HepG2 (cell line): ENCODE measurements at regions not wholly inside any gene's neighbourhood (a gene's known extent, or its start where the extent isn't known, plus 50 kb on each side); places are given as distances from the start of the nearest gene placed in this dataset.

Experiments used
- ATAC-seq: fragments of 200-7000 bp; cut with Tn5 transposase; 3 replicates; pipeline ENCODE4 v1.9.1; 2020; ENCODE audit warnings: mild to moderate bottlenecking, moderate library complexity
- BruUV-seq: library from RNA; stranded (reverse); fragments of 400-500 nt; replicated peaks from 2 replicates; lab custom pipeline; 2021; lab: Mats Ljungman, UMichigan
- CTCF ChIA-PET: fragments of 300-600 bp; formaldehyde crosslinking; extraction: SDS; loops from one replicate; lab custom pipeline; 2021; ENCODE audit warnings: low total read pairs, inconsistent platforms, low intra/inter-chr PET ratio; lab: Yijun Ruan, JAX
- POLR2A ChIA-PET: fragments of 350-600 bp; sonication (Branson Sonifier 250); formaldehyde crosslinking; loops from one replicate; lab custom pipeline; 2020; ENCODE audit warnings: antibody characterized with exemption, inconsistent platforms; lab: Yijun Ruan, JAX
- DNase-seq: peaks from one replicate; pipeline ENCODE4 v3.0.0-alpha.2; 2015; ENCODE audit warnings: low spot score
- FAIRE-seq: peaks from 3 replicates; lab custom pipeline; 2011; peaks lifted over from hg19 to GRCh38; lab: Jason Lieb, UNC
- H2AFZ ChIP-seq: one replicate; pipeline ENCODE4 v1.6.1; 2011; ENCODE audit warnings: low read length, inconsistent platforms
- H3K27ac ChIP-seq: fragments of 300-600 bp; 3 replicates; pipeline ENCODE4 v1.8.0; 2011; ENCODE audit warnings: mixed run types, mild to moderate bottlenecking, mixed read lengths, low read length, inconsistent platforms; ENCODE audit not compliant: insufficient read depth; ENCODE audit errors: extremely low read length
- H3K27me3 ChIP-seq, 2 experiments: fragments of 200-600 bp in 1 of 2; 2 replicates in 1 of 2; 3 replicates in 1 of 2; pipeline versions ENCODE4 v1.6.0 to v1.8.0; 2011; ENCODE audit warnings: low read length in 2 of 2, mild to moderate bottlenecking in 2 of 2, moderate library complexity in 2 of 2, inconsistent platforms in 1 of 2; ENCODE audit not compliant: insufficient read depth in 2 of 2, control insufficient read depth in 1 of 2
- H3K36me3 ChIP-seq, 2 experiments: fragments of 200-600 bp in 1 of 2; replicated peaks in 1 of 2; 2 replicates in 1 of 2; 3 replicates in 1 of 2; pipeline versions ENCODE4 v1.5.1 to v1.8.0; 2011; ENCODE audit warnings: low read length in 2 of 2, inconsistent platforms in 1 of 2; ENCODE audit not compliant: insufficient read depth in 2 of 2, control insufficient read depth in 1 of 2
- H3K4me1 ChIP-seq: 2 replicates; pipeline ENCODE4 v1.5.1; 2012; ENCODE audit warnings: low read length, inconsistent platforms; ENCODE audit not compliant: insufficient read depth
- H3K4me2 ChIP-seq: 2 replicates; pipeline ENCODE4 v1.6.0; 2011; ENCODE audit warnings: low read depth, low read length, inconsistent platforms
- H3K4me3 ChIP-seq, 3 experiments: fragments of 200-600 bp in 1 of 3; sonication (generic), shearing (Covaris generic) in 1 of 3; replicated peaks in 1 of 3; 2 replicates each; pipeline ENCODE4 v1.5.1; 2011 to 2016; ENCODE audit warnings: low read length in 3 of 3, inconsistent platforms in 2 of 3, low read depth in 2 of 3, mild to moderate bottlenecking in 2 of 3, control low read depth in 1 of 3, mixed read lengths in 1 of 3; ENCODE audit not compliant: insufficient read depth in 1 of 3
- H3K79me2 ChIP-seq: one replicate; pipeline ENCODE4 v1.6.1; 2011; ENCODE audit warnings: low read length, inconsistent platforms; ENCODE audit not compliant: insufficient read depth
- H3K9ac ChIP-seq: 2 replicates; pipeline ENCODE4 v1.6.0; 2011; ENCODE audit warnings: mild to moderate bottlenecking, low read depth, low read length, inconsistent platforms; ENCODE audit not compliant: insufficient read depth
- H3K9me3 ChIP-seq: 2 replicates; pipeline ENCODE4 v1.5.1; 2012; ENCODE audit warnings: mild to moderate bottlenecking, low read length
- H4K20me1 ChIP-seq: 2 replicates; pipeline ENCODE4 v1.6.0; 2011; ENCODE audit warnings: inconsistent platforms, mild to moderate bottlenecking, low read length, moderate library complexity; ENCODE audit not compliant: insufficient read depth
- CHD4 ChIP-seq: fragments of 200-600 bp; sonication (generic); IDR thresholded peaks from 2 replicates; pipeline ENCODE4 v1.7.0; 2017; ENCODE audit warnings: mild to moderate bottlenecking, low read length, borderline replicate concordance
- FOXK1 ChIP-seq: sonication (generic); formaldehyde crosslinking; IDR thresholded peaks from 2 replicates; pipeline ENCODE4 v1.4.0; 2020; ENCODE audit warnings: low read depth, missing genetic modification reagents, borderline replicate concordance
- FOXO4 ChIP-seq: sonication (generic); formaldehyde crosslinking; conservative IDR thresholded peaks from 2 replicates; pipeline ENCODE4 v1.8.1; 2023; ENCODE audit warnings: missing genetic modification reagents
- GABPB1 ChIP-seq: IDR thresholded peaks from 2 replicates; pipeline ENCODE4 v1.6.1; 2016; ENCODE audit warnings: mild to moderate bottlenecking, missing genetic modification reagents, moderate library complexity, missing compliant biosample characterization
- GMEB1 ChIP-seq: sonication (generic); formaldehyde crosslinking; IDR thresholded peaks from 2 replicates; pipeline ENCODE4 v1.5.1; 2020; ENCODE audit warnings: missing genetic modification reagents, mild to moderate bottlenecking, borderline replicate concordance
- MEIS2 ChIP-seq: sonication (generic); formaldehyde crosslinking; IDR thresholded peaks from 2 replicates; pipeline ENCODE4 v1.9.0; 2021; ENCODE audit warnings: mild to moderate bottlenecking, missing genetic modification reagents
- NPAS2 ChIP-seq: sonication (generic); formaldehyde crosslinking; IDR thresholded peaks from 2 replicates; pipeline ENCODE4 v1.8.0; 2022; ENCODE audit warnings: mild to moderate bottlenecking, missing genetic modification reagents, borderline replicate concordance
- SMAD9 ChIP-seq: sonication (generic); formaldehyde crosslinking; IDR thresholded peaks from 2 replicates; pipeline ENCODE4 v1.5.1; 2020; ENCODE audit warnings: mild to moderate bottlenecking, missing genetic modification reagents
- SYNCRIP ChIP-seq: fragments of 200-400 bp; formaldehyde crosslinking; IDR thresholded peaks from 2 replicates; pipeline ENCODE4 v1.6.1; 2018; ENCODE audit warnings: mild to moderate bottlenecking, low read depth, low read length; ENCODE audit not compliant: insufficient read depth
- ZGPAT ChIP-seq: IDR thresholded peaks from 2 replicates; pipeline ENCODE4 v1.6.1; 2016; ENCODE audit warnings: mild to moderate bottlenecking
- ZKSCAN5 ChIP-seq: sonication (generic); formaldehyde crosslinking; IDR thresholded peaks from 2 replicates; pipeline ENCODE4 v1.5.1; 2020; ENCODE audit warnings: mild to moderate bottlenecking, missing genetic modification reagents
- ZNF619 ChIP-seq: sonication (generic); formaldehyde crosslinking; IDR thresholded peaks from 2 replicates; pipeline ENCODE4 v1.4.0; 2020; ENCODE audit warnings: mild to moderate bottlenecking, missing genetic modification reagents
- ZNF720 ChIP-seq: sonication (generic); formaldehyde crosslinking; IDR thresholded peaks from 2 replicates; pipeline ENCODE4 v1.4.0; 2020; ENCODE audit warnings: missing genetic modification reagents
- ZNF775 ChIP-seq: sonication (generic); formaldehyde crosslinking; IDR thresholded peaks from 2 replicates; pipeline ENCODE4 v1.4.0; 2020; ENCODE audit warnings: missing genetic modification reagents, mild to moderate bottlenecking, moderate library complexity, borderline replicate concordance
- WGBS: methylation state at CpG from one replicate; pipeline ENCODE4 v1.1.6; 2017; ENCODE audit warnings: low lambda C conversion rate; 5-methylcytosine and 5-hydroxymethylcytosine counted together
- in situ Hi-C: cut with HindIII; loops from 2 replicates; pipeline ENCODE4 v1.10.0; 2017; ENCODE audit warnings: low pct_unique_long_range_greater_than_20kb; ENCODE audit not compliant: extremely low pct_ligation_motif_present
- intact Hi-C: fragments of 100-400 bp; cut with micrococcal nuclease; formaldehyde crosslinking; loops from one replicate; pipeline ENCODE4 v1.10.0; 2022; ENCODE audit not compliant: unreplicated experiment
- TF ChIP-seq, protein P1 (sequence below): sonication (generic); formaldehyde crosslinking; IDR thresholded peaks from 2 replicates; pipeline ENCODE4 v1.5.1; 2020; ENCODE audit warnings: mild to moderate bottlenecking, missing genetic modification reagents, moderate library complexity
- TF ChIP-seq, protein P2 (sequence below): sonication (generic); formaldehyde crosslinking; IDR thresholded peaks from 2 replicates; pipeline ENCODE4 v1.4.0; 2020; ENCODE audit warnings: missing genetic modification reagents

- TF ChIP-seq, protein P1, sequence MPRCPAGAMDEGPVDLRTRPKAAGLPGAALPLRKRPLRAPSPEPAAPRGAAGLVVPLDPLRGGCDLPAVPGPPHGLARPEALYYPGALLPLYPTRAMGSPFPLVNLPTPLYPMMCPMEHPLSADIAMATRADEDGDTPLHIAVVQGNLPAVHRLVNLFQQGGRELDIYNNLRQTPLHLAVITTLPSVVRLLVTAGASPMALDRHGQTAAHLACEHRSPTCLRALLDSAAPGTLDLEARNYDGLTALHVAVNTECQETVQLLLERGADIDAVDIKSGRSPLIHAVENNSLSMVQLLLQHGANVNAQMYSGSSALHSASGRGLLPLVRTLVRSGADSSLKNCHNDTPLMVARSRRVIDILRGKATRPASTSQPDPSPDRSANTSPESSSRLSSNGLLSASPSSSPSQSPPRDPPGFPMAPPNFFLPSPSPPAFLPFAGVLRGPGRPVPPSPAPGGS (CRISPR knock-in tag) = no peak
- TF ChIP-seq MEIS2 (CRISPR knock-in tag) (no peak), NPAS2 (CRISPR knock-in tag) (no peak), GABPB1 (CRISPR knock-in tag) (no peak), CHD4 (no peak), SMAD9 (CRISPR knock-in tag) (no peak)
These were observed 167.9 kb downstream of the AXIN2 start (continued) for GRCh38 chr17:65393514-65393913.

GRCh38 chr17:65389949-65390348, 171.5 kb downstream of the AXIN2 start:
- no peak overlapping the region for H3K27ac ChIP-seq
- no peak overlapping the region for H2AFZ ChIP-seq
- intact Hi-C loops = no loop called here
- H4K20me1 ChIP-seq = no peaks in the 10 kb centered on the region
- no peak overlapping the region for H3K4me2 ChIP-seq
- ATAC-seq (no peak), FAIRE-seq (no peak), DNase-seq (no peak)
- H3K79me2 ChIP-seq = no peaks in the 10 kb centered on the region
- no peak overlapping the region for H3K4me3 ChIP-seq
- no TSS peak for BruUV-seq
- POLR2A ChIA-PET = no interaction called here
- peaks cover 0 to 17% of the 10 kb centered on the region in 2 experiments; a peak in 3 of 5 replicates for H3K27me3 ChIP-seq
- in situ Hi-C loops = loop anchor here (25.0 kb wide), 1 partner anchor 772 kb away; no protein-coding TSS in a partner anchor
- H3K36me3 ChIP-seq = no peaks in the 10 kb centered on the region
- 23% methylated on average over 4 of the region's 4 CpGs for WGBS
- no peaks in the 10 kb centered on the region for H3K9me3 ChIP-seq
- no peaks in the 10 kb centered on the region for H3K4me1 ChIP-seq
- CTCF ChIA-PET = no interaction called here
- H3K9ac ChIP-seq = no peak overlapping the region
- no peak for TF ChIP-seq ZGPAT (CRISPR knock-in tag)
- no peak for TF ChIP-seq ZNF619 (CRISPR knock-in tag)
- TF ChIP-seq, protein P2, sequence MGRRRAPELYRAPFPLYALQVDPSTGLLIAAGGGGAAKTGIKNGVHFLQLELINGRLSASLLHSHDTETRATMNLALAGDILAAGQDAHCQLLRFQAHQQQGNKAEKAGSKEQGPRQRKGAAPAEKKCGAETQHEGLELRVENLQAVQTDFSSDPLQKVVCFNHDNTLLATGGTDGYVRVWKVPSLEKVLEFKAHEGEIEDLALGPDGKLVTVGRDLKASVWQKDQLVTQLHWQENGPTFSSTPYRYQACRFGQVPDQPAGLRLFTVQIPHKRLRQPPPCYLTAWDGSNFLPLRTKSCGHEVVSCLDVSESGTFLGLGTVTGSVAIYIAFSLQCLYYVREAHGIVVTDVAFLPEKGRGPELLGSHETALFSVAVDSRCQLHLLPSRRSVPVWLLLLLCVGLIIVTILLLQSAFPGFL (CRISPR knock-in tag) = no peak
- no peak for TF ChIP-seq ZNF775 (CRISPR knock-in tag)
- TF ChIP-seq SYNCRIP = no peak
- no peak for TF ChIP-seq FOXO4 (CRISPR knock-in tag)
- no peak for TF ChIP-seq FOXK1 (CRISPR knock-in tag)
- no peak for TF ChIP-seq GMEB1
- no peak for TF ChIP-seq ZKSCAN5 (CRISPR knock-in tag)
- TF ChIP-seq ZNF720 (CRISPR knock-in tag) = no peak
